SKM-1 treated with dmso at 0.1 percent for 144 hours (cell line): ENCODE measurements at regions not wholly inside any gene's neighbourhood (a gene's known extent, or its start where the extent isn't known, plus 50 kb on each side); places are given as distances from the start of the nearest gene placed in this dataset.

Source experiments
- DNase-seq: peaks from one replicate; lab custom pipeline; 2025; ENCODE audit not compliant: unreplicated experiment; lab: John Stamatoyannopoulos, UW

DNA sequence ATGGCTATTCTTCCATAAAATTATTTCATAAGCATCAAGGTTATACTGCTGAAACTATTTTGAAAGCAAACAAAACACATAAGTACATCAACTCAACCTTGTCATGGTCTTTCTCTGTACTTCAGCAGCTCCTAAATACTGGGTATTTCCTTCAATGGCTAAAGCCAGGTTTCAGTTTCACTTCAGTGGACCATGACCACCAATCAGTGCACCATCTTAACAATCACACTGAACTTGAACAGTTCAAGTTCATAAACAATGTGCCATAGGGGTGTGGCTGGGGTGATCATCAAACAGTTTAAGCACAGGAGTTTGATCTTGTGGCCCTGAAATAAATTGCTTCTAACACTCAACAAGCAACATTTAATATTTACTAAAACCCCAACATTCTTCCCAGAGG, 124.1 kb upstream of the FIGN start:
- DNase-seq: no peak

DNA sequence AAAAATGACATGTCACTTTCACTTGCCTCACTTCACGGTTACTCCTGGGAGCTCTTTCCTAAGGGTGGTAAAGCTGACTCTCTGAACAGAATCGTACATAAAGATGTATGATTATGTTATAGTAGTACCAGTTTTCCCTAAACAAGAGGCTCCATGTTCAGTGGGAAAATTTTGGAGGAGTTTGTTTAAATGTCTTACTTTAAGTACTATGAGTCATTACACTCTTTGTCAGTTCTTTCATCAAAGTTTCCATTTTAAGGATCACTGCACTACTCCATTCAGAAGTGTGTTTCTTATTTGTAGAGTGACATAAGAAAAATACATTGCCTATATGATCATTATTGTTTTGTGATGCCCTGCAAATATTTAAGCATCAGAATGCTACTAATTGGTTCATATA, 121.1 kb upstream of the FIGN start:
- no peak for DNase-seq

DNA sequence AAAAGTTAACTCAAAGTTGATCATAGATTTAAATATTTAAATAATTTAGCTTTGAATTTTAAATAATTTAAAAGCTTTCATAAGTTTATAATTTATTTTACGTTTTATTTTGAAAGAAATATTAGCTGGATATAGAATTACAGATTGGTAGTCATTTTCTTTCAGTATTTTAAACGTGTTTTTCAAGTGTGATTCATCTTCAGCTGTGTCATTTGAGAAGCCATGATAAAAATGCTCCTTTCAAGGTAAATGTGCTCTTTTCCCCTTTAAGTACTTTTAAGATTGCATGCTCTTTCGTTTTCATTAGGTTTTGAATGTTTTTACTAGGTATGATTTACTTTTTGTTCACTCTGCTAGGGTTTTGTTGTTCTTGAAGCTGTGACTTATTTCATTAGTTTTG, 116.8 kb upstream of the FIGN start:
- no peak for DNase-seq

DNA sequence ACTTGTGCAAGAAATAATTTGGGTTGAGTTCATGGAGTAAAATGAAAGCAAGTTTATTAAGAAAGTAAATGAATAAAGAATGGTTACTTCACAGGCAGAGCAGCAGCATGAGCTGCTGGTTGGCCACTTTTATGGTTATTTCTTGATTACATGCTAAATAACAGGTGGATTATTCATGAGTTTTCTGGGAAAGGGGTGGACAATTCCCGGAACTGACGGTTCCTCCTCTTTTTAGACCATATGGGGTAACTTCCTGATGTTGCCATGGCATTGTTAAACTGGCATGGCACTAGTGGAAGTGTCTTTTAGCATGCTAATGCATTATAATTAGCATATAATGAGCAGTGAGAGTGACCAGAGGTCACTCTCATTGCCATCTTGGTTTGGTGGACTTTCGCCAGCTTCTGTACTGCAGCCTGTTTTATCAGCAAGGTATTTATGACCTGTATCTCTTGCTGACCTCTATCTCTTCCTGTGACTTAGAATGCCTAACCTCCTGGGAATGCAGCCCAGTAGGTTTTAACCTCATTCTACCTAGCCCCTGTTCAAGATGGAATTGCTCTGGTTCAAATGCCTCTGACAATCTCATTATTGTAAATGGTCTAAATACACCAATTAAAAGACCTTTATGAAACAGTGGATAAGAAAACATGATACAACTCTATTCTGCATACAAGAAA, 114.1 kb upstream of the FIGN start:
- DNase-seq: no peak

DNA sequence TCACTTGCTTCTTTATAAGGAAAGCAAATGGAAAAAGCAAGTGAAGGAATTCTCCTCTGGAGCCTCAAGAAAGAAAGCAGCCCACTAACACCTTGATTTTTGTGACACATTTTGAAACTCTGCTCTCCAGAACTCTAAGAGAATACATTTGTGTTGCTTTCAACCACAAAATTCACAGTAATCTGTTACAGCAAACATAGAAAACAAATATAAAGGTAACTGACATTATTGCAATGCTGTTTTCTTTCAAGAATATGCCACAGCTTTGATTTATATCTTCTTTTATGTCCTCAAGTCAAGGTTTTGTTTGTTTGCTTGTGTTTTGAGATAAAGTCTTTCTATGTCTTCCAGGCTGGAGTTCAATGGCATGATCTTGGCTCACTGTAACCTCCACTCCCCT, 103.1 kb upstream of the FIGN start:
- no peak for DNase-seq

DNA sequence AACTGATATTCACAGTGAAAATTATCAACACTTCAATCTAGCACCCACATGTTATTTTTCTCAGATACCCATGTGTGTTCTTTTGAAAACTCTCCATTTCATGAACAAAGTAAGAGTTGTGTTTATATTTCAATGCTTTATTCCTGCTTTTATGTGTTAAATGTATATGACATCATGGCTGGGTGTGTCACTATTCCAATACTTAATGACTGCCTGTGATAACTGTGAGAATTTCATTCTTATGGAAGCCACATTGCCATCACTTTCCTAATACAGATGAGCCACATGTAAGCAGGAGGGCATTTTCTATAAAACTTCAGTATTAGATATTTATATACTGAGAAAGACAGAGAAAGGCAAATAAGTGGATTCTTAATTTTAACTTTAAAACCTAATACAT, 100.4 kb upstream of the FIGN start:
- DNase-seq: no peak

DNA sequence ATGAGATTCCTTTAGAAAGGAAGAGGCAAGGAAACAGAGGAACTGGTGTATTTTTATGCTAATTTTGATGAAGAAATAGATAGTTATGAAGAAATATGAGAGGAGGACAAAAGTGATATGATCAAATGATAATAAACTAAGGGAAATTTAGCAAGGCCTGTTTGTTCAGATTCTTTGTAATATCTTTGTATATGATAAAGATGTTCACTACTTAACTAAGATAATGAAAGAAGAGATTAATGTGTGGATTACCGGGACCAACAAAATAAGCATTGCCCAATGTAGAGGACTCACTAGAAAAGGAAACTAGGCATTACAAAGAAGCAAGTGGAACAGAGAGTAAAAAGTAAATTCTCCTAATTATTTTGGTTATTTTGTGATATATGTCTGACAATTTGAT, 99.0 kb upstream of the FIGN start:
- DNase-seq: no peak

DNA sequence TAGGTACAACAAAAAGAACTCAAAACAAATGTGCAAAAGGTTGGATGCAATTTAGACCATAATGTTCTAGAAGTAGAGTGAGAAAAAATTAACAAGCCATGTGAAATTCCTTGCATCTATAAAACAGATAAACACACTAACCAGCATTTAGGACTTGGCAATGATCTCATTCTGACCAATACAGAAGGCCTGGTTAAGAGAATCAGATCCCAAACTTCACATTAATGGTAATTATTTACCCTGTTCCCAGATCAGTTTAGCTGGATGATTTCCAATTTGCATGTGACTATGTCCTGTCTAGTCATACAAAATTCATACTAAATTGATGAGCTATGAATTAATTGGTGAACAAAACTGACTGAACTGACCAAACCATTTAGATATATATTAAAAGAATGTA, 98.4 kb upstream of the FIGN start:
- no peak for DNase-seq

DNA sequence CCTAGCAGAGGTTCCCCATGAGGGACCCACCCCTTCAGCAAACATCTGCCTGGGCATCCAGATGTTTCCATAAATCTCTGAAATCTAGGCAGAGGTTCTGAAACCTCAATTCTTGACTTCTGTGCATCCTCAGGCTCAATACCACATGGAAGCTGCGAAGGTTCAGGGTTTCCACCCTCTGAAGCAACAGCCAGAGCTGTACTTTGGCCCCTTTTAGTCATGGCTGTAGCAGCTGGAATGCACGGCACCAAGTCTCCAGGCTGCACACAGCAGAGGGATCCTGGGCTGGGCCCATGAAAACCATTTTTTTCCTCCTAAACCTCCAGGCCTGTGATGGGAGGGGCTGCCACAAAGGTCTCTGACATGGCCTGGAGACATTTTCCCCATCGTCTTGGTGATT, 93.0 kb upstream of the FIGN start:
- no peak for DNase-seq

DNA sequence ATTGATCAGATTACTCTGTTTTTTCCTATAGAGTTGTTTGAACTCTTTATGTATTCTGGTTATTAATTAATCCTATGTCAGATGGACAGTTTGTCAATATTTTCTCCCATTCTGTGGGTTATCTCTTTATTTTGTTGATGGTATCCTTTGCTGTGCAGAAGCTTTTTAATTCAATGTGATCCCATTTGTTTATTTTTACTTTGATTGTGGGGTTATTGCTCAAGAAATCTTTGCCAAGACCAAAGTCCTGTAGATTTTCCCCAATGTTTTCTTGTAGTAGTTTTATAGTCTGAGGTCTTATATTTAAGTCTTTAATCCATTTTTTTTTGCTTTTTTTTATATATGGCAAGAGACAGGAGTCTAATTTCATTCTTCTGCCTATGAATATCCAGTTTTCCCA, 86.2 kb upstream of the FIGN start:
- no peak for DNase-seq

DNA sequence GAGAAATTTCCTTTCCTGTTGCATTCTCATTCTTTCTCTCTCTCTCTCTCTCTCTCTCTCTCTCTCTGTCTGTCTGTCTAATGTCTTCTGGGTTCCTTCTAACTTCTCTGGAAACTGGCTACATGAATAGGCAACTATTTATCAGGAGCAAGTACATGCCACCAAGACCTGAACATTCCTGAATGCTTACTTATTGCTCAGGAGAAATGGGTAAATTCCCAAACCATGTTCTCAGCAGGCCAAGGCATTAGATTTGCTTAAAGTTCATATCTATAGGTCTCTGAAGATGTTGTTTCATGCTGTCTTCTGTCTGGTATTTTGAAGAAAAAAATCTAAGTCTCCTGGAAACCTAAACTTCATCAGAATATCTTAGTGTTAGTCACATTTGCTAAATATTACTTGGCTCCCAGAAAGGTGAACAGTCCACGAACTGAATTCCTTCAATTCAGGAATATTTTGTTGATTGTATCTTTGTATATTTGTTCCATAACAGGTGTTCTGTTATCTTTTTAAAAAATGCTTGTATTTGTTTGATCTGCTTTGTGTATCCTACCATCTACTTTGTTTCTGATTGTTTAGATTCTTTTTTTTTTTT, 77.2 kb upstream of the FIGN start:
- DNase-seq: no peak

DNA sequence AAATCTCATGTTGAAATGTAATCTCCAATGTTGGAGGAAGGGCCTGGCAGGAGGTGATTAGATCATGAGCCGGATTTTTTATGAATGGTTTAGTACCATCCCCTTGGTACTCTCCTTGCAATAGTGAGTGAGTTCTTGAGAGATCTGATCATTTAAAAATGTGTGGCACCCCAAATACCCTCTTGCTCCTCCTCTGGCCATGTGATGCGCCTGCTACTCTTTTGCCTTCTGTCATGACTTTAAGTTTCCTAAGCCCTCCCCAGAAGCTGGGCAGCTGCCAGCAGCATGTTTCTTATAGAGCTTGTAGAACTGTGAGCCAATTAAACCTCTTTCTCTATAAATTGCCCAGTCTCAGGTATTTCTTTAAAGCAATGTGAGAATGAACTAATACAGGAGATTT, 72.6 kb upstream of the FIGN start:
- no peak for DNase-seq

DNA sequence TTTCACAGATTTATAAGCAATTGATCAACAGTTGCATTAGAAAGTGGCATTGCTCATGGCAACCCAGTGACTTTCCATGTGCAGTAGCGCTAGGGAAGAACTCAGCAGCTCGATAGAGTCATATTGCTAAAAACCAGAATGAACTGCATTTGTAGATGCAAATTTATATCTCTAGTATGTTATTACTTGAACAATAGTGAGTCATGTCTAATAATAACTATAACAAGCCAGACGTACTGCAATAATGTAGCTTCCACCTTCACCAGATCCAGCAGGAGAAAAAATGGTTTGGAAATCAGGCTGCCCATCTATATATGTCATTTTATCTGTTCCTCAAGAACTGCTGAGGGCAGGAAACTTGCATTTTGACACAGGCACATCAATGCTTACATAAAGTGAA, 66.5 kb upstream of the FIGN start:
- no peak for DNase-seq

DNA sequence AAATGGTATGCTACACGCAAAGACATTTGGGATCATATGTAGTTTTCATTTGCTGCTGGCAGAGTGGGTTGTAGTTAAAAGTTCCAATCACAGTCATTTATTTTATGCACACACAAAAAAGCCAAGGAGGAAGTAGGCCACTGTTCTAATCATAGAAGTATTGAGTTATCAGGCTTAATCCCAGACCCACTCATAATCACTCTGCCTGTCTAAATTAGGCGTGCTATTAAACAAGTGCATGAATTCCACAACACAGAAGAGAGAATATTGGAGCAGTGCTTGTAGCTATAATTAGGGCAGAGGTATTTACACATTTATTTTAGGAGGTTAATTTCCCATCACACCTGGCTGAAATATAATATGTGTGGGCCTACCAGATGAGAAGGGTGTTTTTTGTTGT, 65.7 kb upstream of the FIGN start:
- DNase-seq: no peak

DNA sequence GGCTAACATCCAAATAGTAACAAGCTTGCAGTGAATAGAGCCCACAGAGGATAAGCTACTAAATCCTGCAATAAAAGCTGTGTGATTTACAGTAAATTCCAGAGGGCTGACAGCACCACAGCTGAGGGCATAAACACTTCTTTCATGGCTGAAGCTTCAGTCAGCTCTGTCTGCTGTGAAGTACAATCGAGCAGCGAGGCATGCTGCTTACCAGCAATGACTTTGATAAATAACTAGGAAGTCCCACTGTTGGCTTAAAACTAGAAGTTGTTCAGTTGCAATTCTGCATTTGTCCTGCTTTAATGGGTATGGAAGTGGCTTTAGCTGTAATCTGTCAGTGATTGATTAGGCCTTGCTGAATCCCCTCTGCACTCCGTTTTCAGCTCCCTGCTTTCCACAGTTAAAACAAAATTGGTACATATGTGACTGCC, 65.2 kb upstream of the FIGN start:
- no peak for DNase-seq

DNA sequence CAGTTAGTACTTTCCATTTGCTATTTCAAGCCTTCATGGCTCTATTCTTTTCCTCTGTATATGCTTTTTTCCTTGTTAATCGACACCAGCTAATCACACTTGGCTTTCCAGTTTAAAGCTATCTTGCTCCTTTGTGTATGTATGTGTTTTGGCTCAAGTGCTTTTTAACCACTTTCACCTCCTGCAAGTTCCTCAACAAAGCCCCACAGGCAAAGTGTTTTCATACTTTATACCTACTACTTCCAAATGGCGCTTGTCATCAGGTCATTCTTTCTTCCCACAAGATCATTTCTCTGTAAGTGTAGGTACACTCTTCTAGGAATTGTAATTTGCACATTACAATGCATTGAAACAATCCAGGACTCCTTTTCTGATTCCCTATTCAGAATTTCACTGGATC, 64.0 kb upstream of the FIGN start:
- DNase-seq: no peak

DNA sequence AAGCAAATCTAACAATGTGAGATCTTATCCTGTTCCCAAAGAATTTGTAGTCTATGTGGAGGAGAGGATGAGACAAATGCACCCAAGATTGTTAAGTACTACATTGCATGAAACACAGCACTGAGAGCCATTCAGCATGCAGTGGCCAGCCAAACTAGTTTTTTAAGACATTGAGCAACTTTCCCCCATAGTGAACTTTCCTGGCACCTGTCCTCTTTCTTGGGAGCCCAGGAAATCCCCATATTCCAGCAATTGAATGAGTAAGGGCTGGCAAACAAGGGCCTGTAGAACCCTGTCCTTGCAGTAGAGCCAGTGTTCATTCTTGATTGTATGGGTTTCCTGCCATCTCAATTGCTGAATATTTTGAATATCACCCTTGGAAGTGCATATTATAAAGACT, 58.8 kb upstream of the FIGN start:
- no peak for DNase-seq
